GM19395 (cell line): ENCODE measurements at regions not wholly inside any gene's neighbourhood (a gene's known extent, or its start where the extent isn't known, plus 50 kb on each side); places are given as distances from the start of the nearest gene placed in this dataset.
"Not testable (repeated sequence)": the region's sequence is repeated elsewhere in the genome, so short reads cannot be mapped to it uniquely, and the experiment has no call there.

Experiments used
- ATAC-seq: cut with Tn5 transposase; IDR thresholded peaks from one replicate; pipeline ENCODE4 v1.9.1; 2021; ENCODE audit warnings: mild to moderate bottlenecking, moderate library complexity; ENCODE audit not compliant: unreplicated experiment

- peak; percentile 40 for ATAC-seq
These were observed 130.9 kb downstream of the TES start for GRCh38 chr7:116340943-116341907.

- ATAC-seq = no peak
These were observed 131.8 kb downstream of the TES start for GRCh38 chr7:116342125-116342524.

DNA sequence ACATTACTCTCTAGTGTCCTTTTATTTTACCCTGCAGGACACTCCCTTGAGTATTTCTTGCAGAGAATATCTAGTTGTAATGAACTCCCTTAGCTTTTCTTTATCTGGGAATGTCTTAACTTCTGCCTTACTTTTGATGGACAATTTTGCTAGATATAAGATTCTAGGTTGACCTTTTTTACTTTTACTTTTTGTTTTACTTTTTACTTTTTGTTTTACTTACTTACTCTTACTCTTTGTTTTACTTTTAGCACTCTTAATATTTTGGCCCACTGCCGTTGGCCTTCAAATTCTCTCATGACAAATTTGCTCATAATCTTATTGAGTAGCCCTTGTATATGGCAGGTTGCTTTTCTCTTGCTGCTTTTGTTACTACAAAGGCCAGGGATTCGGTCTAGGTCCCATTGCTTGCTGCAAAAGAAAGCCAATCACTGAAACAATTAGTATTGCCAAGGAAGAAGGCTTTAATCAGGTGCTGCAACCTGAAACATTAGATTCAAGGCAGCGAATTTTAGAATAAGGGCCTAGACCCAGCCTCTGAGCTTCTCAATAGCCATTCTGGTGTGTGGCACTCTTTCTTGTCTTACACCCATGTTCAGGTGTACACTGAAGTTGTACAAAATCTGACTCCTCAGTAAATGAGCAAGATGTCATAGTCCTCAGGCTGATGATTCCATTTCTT is 137.0 kb downstream of the TES start:
- ATAC-seq = no peak

- no peak for ATAC-seq
These were observed 138.0 kb downstream of the TES start for GRCh38 chr7:116348346-116348745.

DNA sequence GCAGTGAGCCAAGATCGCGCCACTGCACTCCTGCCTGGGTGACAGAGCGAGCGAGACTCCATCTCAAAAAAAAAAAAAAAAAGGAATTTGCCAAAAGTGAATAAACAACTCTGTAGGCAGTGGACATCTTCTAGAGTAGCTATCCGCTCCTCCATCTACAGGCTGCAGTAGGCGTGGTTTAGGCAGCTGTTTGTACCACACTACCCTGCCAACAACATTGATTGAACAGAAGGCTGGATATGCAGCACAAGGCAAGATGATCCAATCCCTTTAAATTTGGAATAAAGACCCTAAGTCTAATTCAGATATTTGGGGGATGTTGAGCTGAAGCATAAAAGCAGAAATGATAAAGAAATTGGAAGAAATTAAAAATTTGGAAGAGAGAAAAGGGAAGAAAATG is 141.6 kb downstream of the TES start:
- ATAC-seq = no peak

DNA sequence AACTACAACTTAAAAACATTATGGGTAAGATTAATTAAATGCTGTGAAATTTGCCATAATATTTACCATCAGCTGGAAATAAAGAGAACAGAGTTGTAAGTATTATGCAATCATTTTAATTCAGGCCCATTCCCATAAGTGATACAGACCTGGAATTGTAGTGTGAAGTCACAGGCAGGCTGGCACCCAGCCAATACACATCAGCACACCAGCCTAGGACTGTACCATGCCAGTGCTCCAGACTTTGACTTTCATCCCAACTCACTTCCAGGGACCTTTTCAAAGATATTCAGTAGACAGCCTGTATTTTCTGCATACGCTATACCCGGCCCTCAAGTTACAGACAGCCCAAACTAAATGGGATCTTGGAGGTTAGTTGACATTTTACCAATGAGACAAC is 143.3 kb downstream of the TES start:
- no peak for ATAC-seq

GRCh38 chr7:116354171-116354545 is 143.8 kb downstream of the TES start:
- ATAC-seq = no peak

GRCh38 chr7:116354546-116355423 is 144.4 kb downstream of the TES start:
- no peak for ATAC-seq

- no peak for ATAC-seq
These were observed 144.1 kb upstream of the CAV2 start for GRCh38 chr7:116355424-116355765.

DNA sequence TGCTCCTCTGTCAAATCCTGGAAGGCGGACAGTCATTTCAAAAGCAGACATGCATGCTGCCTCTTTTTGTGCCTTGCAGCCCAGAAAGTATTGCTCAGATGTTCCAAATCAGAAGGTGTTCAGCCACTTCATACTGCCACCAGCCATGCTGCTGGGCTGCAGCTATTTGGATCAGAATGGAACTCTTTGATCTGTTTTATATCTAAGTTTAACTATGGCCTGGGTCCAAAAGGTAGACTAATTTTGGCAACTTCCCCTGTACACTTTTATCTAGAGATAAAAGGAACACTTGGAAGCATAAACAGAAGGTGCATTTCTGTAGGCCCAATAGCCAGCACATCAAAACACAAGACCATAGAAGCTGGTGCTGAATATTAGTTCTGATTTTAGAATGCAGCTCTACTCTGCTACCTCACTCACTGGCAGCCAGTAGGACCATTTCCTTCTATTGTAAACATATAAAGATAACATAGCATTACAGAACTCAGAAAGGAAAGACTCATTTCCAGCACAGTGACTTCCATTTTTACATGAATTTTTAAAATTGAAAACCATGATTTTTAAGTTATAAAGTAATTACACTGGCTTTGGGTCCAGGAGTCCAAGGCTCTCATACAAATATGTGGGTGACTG is 143.1 kb upstream of the CAV2 start:
- no peak for ATAC-seq

GRCh38 chr7:116356979-116357378 is 142.6 kb upstream of the CAV2 start:
- ATAC-seq = no peak

DNA sequence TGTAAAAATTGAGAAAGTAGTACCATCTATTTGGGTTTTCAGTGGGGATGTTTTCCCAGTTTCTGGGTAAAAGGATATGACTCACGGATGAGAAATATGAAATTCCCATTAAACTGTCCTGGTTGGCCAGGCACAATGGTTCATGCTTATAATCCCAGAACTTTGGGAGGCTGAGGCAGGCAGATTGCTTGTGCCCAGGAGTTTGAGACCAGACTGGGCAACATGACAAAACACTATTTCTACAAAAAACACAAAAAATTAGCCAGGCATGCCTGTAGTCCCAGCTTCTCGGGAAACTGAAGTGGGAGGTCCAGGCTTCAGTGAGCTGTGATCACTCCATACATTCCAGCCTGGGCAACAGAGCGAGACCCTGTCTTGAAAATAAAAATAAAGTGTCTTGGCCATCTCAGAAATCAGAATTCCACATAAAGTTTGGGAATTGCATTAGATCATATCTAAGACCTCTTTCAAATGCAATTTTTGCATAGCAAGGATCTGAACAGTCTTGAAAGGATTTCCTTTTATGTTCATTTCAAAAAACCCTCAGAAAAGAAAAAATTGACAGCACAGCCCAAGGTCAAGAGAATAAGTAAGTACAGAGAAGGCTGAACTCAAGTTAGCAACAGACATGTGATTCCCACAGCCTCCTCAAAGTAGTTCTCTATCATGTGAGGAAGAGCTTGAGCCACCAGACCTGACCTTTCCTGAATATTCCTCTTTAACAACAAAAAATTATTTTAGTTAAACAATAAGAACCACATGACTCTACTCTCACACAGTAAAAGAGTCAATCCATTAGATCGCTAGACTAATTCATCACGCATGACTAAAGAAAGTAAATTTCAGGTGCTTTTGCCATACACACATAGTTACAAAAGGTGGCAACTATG is 141.5 kb upstream of the CAV2 start:
- no peak for ATAC-seq

DNA sequence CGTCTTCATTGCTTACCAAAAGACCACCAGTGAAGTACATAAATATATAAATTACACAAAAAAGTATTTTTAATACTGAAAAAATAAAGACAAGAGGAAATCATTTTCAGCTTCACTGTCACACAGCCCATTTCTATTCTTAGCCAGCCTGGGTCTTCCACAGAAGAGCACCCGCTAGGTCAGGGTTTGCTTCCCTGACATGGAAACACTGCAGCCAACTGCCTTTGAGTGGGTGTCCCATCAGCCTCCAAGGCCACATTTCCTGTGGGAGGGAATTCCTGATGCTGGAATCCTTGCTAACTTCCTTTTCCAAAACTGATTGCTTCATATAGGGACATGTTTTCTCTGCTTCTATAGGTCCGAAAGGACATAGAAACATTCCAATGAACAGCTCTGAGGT is 137.8 kb upstream of the CAV2 start:
- ATAC-seq = no peak

GRCh38 chr7:116363637-116364432 is 135.7 kb upstream of the CAV2 start:
- ATAC-seq = no peak

DNA sequence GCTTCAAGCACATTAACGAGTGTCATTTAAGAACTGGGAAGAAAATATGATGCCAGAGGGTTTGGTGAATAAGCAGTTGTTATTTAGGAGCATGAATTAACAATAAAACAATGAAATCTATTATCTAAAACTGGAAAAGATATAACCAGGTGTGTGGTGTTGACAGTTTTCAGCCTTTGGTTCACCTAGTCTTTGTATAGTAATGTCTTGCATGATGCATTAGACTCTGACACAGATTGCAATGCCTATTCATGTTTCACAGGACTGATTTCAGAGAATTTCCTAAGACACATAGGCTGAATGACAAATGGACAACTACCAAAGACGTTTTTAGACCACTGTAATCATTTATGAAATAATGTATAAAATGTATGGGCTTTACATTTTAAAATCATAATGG is 135.1 kb upstream of the CAV2 start:
- no peak for ATAC-seq

DNA sequence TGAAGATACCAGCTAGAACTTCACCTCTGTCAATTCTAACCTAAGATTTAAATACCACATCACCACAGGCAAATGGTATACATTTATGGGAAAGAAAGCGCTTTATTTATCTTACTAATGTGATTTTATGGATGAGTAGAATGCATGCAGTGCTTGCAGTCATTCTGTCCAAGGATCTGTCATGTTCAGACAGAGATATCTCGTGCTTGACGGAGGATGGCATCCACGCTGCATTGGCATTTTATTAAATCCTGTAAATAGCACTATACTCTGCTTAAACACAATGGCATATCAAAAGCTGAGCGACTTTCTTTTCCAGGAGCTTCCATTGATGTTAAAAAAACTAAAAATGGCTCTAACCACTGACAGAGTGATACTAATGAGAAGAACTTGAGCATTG is 133.7 kb upstream of the CAV2 start:
- ATAC-seq = no peak

- ATAC-seq = no peak
These were observed 132.2 kb upstream of the CAV2 start for GRCh38 chr7:116367171-116367813.

- no peak for ATAC-seq
These were observed 130.6 kb upstream of the CAV2 start for GRCh38 chr7:116368965-116369364.

GRCh38 chr7:116371536-116371935 is 128.0 kb upstream of the CAV2 start:
- ATAC-seq = not testable (repeated sequence)
